Astrocyte of the spinal cord (primary cell): ENCODE measurements at regions not wholly inside any gene's neighbourhood (a gene's known extent, or its start where the extent isn't known, plus 50 kb on each side); places are given as distances from the start of the nearest gene placed in this dataset.
A peak's percentile ranks its signal among the peaks of the same experiment; 100 is the strongest.

Experiments used
- DNase-seq: peaks from one replicate; pipeline ENCODE4 v3.0.0; 2011; ENCODE audit warnings: low read depth, low spot score
- H3K4me3 ChIP-seq: 2 replicates; pipeline ENCODE4 v1.5.1; 2011; ENCODE audit warnings: low read depth, mild to moderate bottlenecking, low read length, moderate library complexity
- CTCF ChIP-seq: IDR thresholded peaks from 2 replicates; pipeline ENCODE4 v1.5.1; 2012; ENCODE audit warnings: low read depth, mild to moderate bottlenecking, low read length, inconsistent platforms
- in situ Hi-C: cut with HindIII; loops from 2 replicates; pipeline ENCODE4 v1.10.0; 2017; ENCODE audit warnings: low sequenced_read_pairs

- in situ Hi-C loops, result no loop called here
- no peak for TF ChIP-seq CTCF
- peak; percentile 95 for DNase-seq
- no peak overlapping the region for H3K4me3 ChIP-seq
Observed at GRCh38 chr2:173657996-173658717, 303.5 kb downstream of the CDCA7 start.

GRCh38 chr2:173658946-173659371 lies 304.3 kb downstream of the CDCA7 start:
- H3K4me3 ChIP-seq, result no peak overlapping the region
- no peak for TF ChIP-seq CTCF
- DNase-seq, result peak; percentile 48
- in situ Hi-C loops, result no loop called here

- H3K4me3 ChIP-seq, result no peak overlapping the region
Observed at GRCh38 chr2:173659509-173659908, 304.8 kb downstream of the CDCA7 start.

GRCh38 chr2:173661586-173661985 lies 303.6 kb downstream of the SP3 start:
- in situ Hi-C loops, result no loop called here
- no peak overlapping the region for H3K4me3 ChIP-seq

More at GRCh38 chr2:173659509-173659908, 304.8 kb downstream of the CDCA7 start:
- no peak for TF ChIP-seq CTCF
- in situ Hi-C loops, result no loop called here
- DNase-seq, result no peak

GRCh38 chr2:173663353-173663752 lies 301.8 kb downstream of the SP3 start:
- H3K4me3 ChIP-seq, result no peak overlapping the region
- DNase-seq, result no peak
- no peak for TF ChIP-seq CTCF
- in situ Hi-C loops, result no loop called here

More at GRCh38 chr2:173661586-173661985, 303.6 kb downstream of the SP3 start:
- no peak for DNase-seq
- TF ChIP-seq CTCF, result no peak

- no peak for TF ChIP-seq CTCF
- DNase-seq, result no peak
- no peak overlapping the region for H3K4me3 ChIP-seq
- in situ Hi-C loops, result no loop called here
Observed at GRCh38 chr2:173663835-173664512, 301.2 kb downstream of the SP3 start.
